HG03159 (cell line): ENCODE measurements at regions not wholly inside any gene's neighbourhood (a gene's known extent, or its start where the extent isn't known, plus 50 kb on each side); places are given as distances from the start of the nearest gene placed in this dataset.

ENCODE experiments used
- ATAC-seq: cut with Tn5 transposase; IDR thresholded peaks from one replicate; pipeline ENCODE4 v1.9.1; 2021; ENCODE audit warnings: mild to moderate bottlenecking, moderate library complexity; ENCODE audit not compliant: unreplicated experiment

DNA sequence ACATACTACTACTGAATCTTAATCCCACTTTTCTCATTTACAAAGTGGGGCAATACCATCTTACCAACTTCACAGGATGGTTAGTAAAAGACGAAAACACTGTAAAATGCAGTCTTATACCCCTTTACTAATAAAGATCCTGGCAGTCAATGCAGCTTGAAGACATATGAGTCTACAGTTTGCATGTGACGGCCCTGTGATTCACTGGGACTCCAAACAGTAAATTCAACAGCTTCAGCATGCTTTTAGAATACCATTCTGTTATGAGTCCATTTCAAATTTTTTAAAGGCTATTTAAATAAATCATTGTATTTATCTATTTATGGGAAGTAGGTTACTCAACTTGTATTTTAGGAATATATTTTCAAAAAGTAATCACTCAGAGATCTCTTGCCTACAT, 629.1 kb downstream of the LIG4 start:
- no peak for ATAC-seq

DNA sequence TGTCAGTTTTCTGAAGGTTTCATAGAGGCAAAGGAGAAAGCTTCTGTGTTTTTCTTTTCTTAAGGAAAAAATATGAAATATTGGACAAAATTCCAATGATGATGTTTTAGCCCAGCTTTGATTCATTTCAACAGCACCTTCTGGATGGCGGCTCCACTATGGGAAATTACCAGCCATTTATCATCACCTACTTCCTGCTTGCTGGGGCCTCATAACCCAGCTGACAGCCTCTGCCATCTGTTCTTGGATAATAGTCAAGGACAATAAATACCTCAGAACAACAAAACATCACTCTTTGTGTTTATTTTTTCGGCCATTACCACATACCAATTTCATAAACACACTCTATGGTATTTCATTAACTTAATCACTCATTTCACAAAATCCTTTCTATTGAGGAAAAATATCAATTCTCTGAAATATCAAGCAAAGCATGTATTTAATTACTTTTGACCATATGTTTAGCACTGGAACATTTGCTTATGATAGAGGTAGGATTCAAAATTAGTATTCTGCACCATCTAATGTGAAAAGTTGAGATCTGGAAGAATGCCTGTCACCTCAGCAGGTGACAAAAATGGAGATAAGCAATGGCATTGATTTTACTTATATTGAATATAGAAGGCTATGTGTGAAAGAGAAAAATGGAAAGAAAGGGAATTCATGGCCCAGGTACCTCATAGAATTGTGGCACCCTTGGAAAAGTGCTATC, 629.7 kb downstream of the LIG4 start:
- ATAC-seq: no peak

GRCh38 chr13:107582171-107582570, 633.2 kb downstream of the LIG4 start:
- ATAC-seq: no peak

- no peak for ATAC-seq
Observed at GRCh38 chr13:107580741-107581412, 634.5 kb downstream of the LIG4 start.

DNA sequence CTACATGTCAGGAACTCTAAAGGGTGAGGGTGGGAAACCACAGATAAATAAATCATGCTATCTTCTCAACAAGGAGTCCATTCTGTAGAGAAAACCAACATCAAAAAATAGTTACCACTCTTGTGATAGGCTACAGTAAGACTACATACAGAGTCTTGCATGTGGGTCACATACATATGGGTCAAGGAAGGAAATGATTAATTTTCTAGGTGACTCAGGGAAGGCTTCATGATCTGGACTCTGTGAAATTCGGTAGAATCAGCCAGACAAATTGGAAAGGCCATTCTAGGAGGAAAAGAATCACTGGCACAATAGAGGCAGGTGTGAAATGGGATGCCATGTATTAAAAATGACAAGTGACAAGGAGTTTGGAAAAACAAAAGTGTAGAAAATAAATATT, 638.9 kb downstream of the LIG4 start:
- no peak for ATAC-seq

- ATAC-seq: no peak
Observed at GRCh38 chr13:107574517-107575210, 640.7 kb downstream of the LIG4 start.

- no peak for ATAC-seq
Observed at GRCh38 chr13:107573184-107573583, 642.2 kb downstream of the LIG4 start.

DNA sequence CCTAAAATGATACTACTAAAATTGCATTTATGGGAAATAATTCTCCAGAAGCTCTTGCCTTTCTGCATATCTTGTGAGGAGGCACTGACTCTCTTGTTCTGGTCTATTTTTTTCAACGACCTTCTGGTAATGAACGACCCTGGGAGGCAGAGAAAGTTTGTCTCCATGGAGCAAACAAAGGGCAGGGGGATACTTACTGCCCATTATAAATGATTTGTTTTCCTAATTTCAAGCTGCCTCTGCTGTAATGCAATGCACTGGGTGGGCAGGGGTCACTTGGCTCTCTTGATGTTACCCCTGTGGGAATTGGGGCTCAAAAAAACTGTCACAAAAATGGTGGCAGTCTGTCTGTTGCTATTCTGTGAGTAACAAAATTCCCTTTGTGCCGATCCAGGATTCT, 643.2 kb downstream of the LIG4 start:
- ATAC-seq: no peak

DNA sequence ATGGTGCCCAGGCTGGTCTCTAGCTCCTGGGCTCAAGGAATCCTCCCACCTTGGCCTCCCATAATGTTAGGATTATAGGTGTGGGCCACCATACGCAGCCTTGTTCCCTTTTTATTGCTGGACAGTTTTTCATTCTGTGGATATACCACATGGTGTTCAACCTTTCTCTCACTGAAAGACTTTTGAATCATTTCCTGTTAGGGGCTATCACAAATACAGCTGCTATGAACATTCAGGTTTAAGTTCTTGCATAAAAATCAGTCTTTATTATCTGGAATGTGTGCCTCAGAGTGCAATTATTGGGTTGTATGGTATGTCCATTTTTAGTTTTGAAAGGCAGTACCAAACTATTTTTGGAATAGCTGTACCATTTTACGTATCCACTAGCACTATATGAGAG, 647.2 kb downstream of the LIG4 start:
- no peak for ATAC-seq

DNA sequence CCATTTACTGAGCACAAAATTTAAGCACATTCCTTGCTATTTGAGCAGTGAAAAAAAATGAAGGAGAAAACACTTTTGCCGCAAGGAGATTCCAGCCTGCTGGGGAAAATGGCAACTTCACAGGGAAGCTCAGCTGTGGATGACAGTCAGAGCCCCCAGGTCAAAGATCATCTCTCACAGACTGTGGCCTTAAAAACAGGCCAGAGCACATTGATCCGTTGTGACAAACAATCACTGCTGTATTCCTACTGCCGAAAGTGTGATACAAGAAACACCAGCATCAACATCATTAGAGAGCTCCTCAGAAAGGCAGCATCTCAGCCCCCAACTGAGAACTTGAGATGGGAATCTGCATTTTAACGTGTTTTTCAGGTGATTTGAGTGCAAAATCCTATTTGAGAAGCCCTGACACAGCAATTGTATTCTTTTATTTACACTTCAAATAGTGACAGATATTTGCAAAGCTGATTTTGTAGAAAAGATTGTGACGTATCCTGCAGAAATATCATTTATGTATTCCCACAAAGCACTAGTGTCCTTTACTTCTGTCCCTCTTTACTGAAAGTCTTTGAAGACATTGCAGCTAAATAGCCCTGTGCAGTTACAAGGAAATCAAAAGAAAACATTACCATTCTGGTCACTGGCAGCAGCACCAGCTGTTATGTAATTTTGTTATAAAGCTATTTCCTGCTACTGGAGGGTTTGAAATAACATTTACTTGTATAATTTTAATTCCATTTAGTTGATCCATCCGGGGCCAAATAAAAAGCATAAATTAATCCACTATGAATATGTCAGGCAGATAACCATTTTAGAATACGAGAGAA, 652.0 kb downstream of the LIG4 start:
- ATAC-seq: no peak

GRCh38 chr13:107562203-107562602, 653.1 kb downstream of the LIG4 start:
- ATAC-seq: no peak

GRCh38 chr13:107554460-107554859, 660.9 kb downstream of the LIG4 start:
- no peak for ATAC-seq

GRCh38 chr13:107553838-107554237, 661.5 kb downstream of the LIG4 start:
- no peak for ATAC-seq

DNA sequence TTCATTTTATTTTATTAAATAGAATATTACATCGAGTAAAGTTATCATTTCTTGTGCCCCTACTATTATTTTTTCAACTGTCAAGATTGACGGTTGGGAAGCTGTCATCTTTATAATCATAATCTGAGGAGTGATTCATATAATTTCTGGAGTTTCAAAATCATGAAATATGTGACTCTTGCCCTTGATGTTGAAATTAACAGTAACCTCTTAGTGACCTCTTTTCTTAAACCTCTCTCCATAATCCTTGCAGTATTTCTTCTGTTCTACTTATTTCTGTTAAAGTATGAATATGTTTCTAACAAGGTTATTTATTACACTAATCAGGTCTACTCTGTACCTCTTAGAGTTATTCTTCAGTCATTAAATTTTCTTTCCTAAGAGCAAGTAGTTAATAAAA, 663.8 kb downstream of the LIG4 start:
- ATAC-seq: no peak

DNA sequence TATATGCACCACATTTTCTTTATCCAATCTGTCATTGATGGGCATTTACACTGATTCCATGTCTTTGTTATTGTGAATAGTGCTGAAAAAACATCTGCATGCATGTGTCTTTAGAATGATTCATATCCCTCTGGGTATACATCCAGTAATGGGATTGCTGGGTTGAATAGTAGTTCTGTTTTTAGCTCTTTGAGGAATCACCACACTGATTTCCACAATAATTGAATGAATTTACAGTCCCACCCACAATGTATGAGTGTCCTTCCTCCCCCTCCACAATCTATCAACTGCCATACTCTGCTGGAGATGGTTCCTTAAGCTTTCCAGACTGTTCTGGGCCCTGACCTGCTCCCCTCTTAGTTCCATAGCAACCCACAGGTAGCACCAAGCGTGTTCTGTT, 667.0 kb downstream of the LIG4 start:
- ATAC-seq: no peak

DNA sequence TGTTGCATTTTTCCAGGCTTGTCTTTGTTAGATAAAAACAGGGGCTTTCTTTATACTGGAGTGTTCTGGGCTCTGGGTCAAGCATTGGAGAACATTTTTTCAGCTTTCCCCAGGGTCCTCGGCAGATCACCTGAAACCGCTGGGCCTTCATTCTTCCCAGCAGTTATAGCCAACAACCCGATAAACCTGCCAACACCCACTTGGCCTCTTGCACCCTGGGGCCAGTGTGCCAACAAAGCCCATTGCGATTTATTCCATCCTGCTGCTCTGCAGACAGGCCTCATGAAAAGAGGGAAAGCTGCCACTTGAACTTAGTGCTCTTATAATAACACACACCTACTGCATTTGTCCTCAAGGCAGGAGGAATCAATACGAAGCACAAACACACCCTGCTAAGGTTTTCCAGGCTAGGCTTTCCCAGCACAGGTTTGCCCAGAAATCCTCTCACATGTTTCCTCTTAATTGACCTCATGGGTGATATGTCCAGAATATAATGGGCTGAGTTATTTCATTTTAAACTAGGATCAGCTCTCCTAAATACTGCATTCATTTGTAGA, 669.3 kb downstream of the LIG4 start:
- no peak for ATAC-seq

DNA sequence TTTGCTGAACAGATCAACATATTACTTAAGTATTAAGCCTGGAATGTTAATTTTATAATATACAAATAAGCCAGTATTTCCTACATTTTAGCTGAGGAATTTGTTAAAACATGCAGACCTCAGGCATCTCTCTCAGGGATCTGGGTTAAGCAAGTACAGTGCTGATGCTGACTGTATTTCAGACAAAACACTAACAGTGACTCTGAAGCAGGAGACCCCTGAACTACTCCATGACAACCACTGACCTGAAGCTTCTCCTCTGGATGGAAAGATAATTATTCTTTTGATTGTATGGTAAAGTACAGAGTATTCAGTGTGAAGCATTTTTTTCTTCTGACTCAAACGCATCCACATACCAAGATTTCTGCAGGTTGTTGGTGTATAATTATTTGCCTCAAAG, 680.8 kb downstream of the LIG4 start:
- ATAC-seq: no peak

DNA sequence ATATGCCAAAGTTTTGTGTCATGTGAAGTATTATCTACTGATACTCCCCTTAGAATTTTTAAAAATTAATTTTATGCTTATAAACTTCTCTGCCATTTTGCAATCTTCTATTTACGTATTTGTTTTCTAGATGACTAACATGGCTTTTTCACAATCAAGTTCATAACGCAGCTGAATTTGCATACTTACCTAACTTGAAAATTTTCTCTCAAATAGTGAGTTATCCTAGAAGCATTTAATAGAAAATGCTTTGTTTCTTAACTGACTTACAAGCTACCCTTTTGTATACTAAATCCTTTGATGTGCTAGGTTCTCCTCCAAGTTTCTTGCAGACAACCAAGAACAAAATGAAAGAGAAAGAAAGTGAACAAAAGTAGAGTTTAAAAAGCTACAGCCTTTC, 683.5 kb downstream of the LIG4 start:
- no peak for ATAC-seq

DNA sequence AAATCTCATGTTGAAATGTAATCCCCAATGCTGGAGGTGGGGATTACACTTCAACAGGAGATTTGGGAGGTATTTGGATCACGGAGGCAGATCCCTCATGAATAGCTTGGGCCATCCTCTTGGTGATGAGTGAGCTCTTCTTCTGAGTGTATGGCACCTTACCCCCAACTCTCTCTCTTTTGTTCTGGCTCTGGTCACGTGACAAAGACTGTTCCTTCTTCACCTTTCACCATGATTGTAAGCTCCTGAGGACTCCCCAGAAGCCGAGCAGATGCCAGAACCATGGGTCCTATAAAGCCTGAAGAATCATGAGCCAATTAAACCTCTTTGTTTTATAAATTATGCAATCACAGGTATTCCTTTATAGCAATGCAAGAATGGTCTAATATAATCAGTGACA, 684.2 kb downstream of the LIG4 start:
- ATAC-seq: no peak

DNA sequence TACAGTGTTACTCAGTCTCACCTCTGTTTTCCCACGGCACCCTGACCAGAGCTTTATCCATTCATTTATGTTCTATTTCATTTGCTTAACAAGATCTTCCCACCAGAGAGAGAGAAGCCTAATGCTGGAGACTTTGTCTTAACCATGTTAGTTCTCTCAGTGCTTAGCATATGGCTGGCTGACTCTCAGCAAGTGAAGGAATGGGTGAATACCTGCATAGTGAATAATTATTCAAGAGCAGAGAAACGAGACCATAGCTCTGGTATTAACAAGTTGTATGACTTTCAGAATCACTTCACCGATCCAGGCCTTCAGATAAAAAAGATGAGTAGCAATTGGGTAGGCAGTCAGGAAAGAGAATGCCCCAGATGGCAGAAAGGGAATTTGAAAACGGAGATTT, 686.3 kb downstream of the LIG4 start:
- no peak for ATAC-seq

GRCh38 chr13:107518780-107519179, 696.6 kb downstream of the LIG4 start:
- no peak for ATAC-seq
